Right renal pelvis (tissue), 4 donors: ENCODE measurements at regions not wholly inside any gene's neighbourhood (a gene's known extent, or its start where the extent isn't known, plus 50 kb on each side); places are given as distances from the start of the nearest gene placed in this dataset.

Experiments used
- DNase-seq, 4 donors: peaks; one replicate each; pipeline ENCODE4 v3.0.0-alpha.2; 2013; ENCODE audit warnings: low read depth in 4 of 4, low spot score in 3 of 4, missing footprints in 1 of 4

GRCh38 chr7:35747611-35748010, 52.7 kb upstream of the HERPUD2 start:
- DNase-seq, result no peak

DNA sequence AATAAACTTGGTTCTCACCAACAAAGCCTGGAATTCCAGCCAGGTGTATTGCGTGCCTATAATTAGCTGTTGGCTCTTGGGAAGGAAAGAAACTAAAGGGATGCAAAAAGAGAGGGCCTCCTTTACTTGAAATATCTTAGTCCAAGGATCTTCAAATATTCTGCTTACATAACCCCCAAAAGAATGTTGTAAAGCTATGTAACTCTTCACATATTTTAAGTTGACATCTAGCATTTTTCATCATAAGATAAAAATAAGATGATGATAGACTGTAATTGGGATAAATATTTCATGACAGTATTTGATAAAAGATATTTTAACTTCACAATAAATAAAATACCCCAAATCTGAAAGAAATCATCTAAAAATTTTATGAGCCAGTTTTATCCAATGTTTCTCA, 52.5 kb upstream of the SEPTIN7 start:
- DNase-seq, result no peak

- peak in 1 of 4 donors; percentile 36 for DNase-seq
Measured at GRCh38 chr7:35749556-35749955, 51.3 kb upstream of the SEPTIN7 start.
